ENCODE measurements at regions not wholly inside any gene's neighbourhood (a gene's known extent, or its start where the extent isn't known, plus 50 kb on each side); places are given as distances from the start of the nearest gene placed in this dataset.

- TF ChIP-seq CTCF (IDR thresholded peaks at IDR 0.05 in 2 of 3, conservative IDR thresholded peaks at IDR 0.05 in 1 of 3; ENCODE audit: borderline replicate concordance in 1 of 3, insufficient read depth in 1 of 3, low read depth in 2 of 3, low read length in 2 of 3): no peak
- TF ChIP-seq POLR2A (IDR thresholded peaks at IDR 0.05; ENCODE audit: borderline replicate concordance, extremely low read depth, insufficient read depth, insufficient read length): no peak
- no peak for TF ChIP-seq SIN3A (IDR thresholded peaks at IDR 0.05; ENCODE audit: low read depth)
- TF ChIP-seq ELF1 (IDR thresholded peaks at IDR 0.05; ENCODE audit: borderline replicate concordance, low read depth): no peak
- TF ChIP-seq RAD21 (IDR thresholded peaks at IDR 0.05; ENCODE audit: low read depth): no peak
- no peak for TF ChIP-seq EZH2 (IDR thresholded peaks at IDR 0.05)
- TF ChIP-seq REST (IDR thresholded peaks at IDR 0.05; ENCODE audit: low read depth): no peak
- TF ChIP-seq EGR1 (IDR thresholded peaks at IDR 0.05; ENCODE audit: low read depth): no peak
- TF ChIP-seq SP1 (IDR thresholded peaks at IDR 0.05; ENCODE audit: low read depth): no peak
- no peak for TF ChIP-seq SRF (IDR thresholded peaks at IDR 0.05; ENCODE audit: low read depth)
- TF ChIP-seq, protein P1, sequence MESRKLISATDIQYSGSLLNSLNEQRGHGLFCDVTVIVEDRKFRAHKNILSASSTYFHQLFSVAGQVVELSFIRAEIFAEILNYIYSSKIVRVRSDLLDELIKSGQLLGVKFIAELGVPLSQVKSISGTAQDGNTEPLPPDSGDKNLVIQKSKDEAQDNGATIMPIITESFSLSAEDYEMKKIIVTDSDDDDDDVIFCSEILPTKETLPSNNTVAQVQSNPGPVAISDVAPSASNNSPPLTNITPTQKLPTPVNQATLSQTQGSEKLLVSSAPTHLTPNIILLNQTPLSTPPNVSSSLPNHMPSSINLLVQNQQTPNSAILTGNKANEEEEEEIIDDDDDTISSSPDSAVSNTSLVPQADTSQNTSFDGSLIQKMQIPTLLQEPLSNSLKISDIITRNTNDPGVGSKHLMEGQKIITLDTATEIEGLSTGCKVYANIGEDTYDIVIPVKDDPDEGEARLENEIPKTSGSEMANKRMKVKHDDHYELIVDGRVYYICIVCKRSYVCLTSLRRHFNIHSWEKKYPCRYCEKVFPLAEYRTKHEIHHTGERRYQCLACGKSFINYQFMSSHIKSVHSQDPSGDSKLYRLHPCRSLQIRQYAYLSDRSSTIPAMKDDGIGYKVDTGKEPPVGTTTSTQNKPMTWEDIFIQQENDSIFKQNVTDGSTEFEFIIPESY (IDR thresholded peaks at IDR 0.05; ENCODE audit: extremely low read depth, insufficient replicate concordance, low read length): no peak
- TF ChIP-seq CBX3 (IDR thresholded peaks at IDR 0.05; ENCODE audit: low read depth): no peak
- no peak for TF ChIP-seq ZNF274 (IDR thresholded peaks at IDR 0.05; ENCODE audit: low read depth, low read length)
These were observed 1709.2 kb downstream of the EFNA5 start for GRCh38 chr5:105961572-105961971.

Data from HCT116 (cell line).